ENCODE measurements at regions not wholly inside any gene's neighbourhood (a gene's known extent, or its start where the extent isn't known, plus 50 kb on each side); places are given as distances from the start of the nearest gene placed in this dataset.

- Histone ChIP-seq H2AFZ (ENCODE audit: low read length) (no peak overlapping the region), H3K4ac (ENCODE audit: low read depth, low read length) (no peak overlapping the region), H2BK15ac (ENCODE audit: low read depth, low read length) (no peak overlapping the region), H3K79me1 (ENCODE audit: insufficient read depth, low read depth, low read length, poor library complexity, severe bottlenecking) (no peaks in the 10 kb centered on the region), H4K8ac (replicated peaks; ENCODE audit: insufficient read length, low read depth, low read length) (no peak overlapping the region), H3K18ac (ENCODE audit: insufficient read length, low read depth, low read length) (no peak overlapping the region), H2BK5ac (ENCODE audit: insufficient read length, low read length) (no peak overlapping the region), H3K27ac (ENCODE audit: insufficient read length, low read depth, low read length) (no peak overlapping the region), H3K23ac (ENCODE audit: insufficient read length, low read depth, low read length) (no peak overlapping the region), H4K91ac (ENCODE audit: insufficient read length, low read depth, low read length) (no peak overlapping the region), H3K4me2 (ENCODE audit: insufficient read depth, insufficient read length, low read length) (no peak overlapping the region), H2BK120ac (ENCODE audit: low read depth, low read length, poor library complexity, severe bottlenecking) (no peak overlapping the region), H4K5ac (ENCODE audit: insufficient read length, low read depth, low read length) (no peak overlapping the region), H3K56ac (ENCODE audit: insufficient read length, low read depth, low read length) (no peak overlapping the region), H3K4me1 (ENCODE audit: insufficient read depth, low read length) (no peaks in the 10 kb centered on the region), H2AK5ac (ENCODE audit: insufficient read length, low read length) (no peak overlapping the region), H3K23me2 (ENCODE audit: insufficient read length, low read depth, low read length, poor library complexity, severe bottlenecking) (no peaks in the 10 kb centered on the region), H3K9me3 (ENCODE audit: control insufficient read depth, low read depth, low read length) (no peaks in the 10 kb centered on the region), H3K79me2 (ENCODE audit: insufficient read depth, low read length) (no peaks in the 10 kb centered on the region), H2BK20ac (ENCODE audit: low read depth, low read length, poor library complexity, severe bottlenecking) (no peak overlapping the region), H3K9ac (ENCODE audit: extremely low read depth, insufficient read length, low read length) (no peak overlapping the region), H3K14ac (ENCODE audit: insufficient read depth, low read length) (no peak overlapping the region), H3K27me3 (ENCODE audit: insufficient read depth, low read length) (no peaks in the 10 kb centered on the region), H3T11ph (ENCODE audit: low read length) (no peak overlapping the region), H4K20me1 (ENCODE audit: control insufficient read depth, insufficient read depth, insufficient read length) (no peaks in the 10 kb centered on the region), H2BK12ac (ENCODE audit: insufficient read length, low read depth, low read length) (no peak overlapping the region)
- no peak overlapping the region for H3K27ac Mint-ChIP-seq
- peaks cover 3 to 6% of the 10 kb centered on the region in 2 experiments; a peak in 2 of 4 replicates for H3K4me1 Mint-ChIP-seq
- no peaks in the 10 kb centered on the region for H3K27me3 Mint-ChIP-seq (ENCODE audit: low read depth)
- no peak overlapping the region for H3K4me3 Mint-ChIP-seq
- no peaks in the 10 kb centered on the region for H3K36me3 Mint-ChIP-seq (ENCODE audit: insufficient read depth in 1 of 3, low read depth in 3 of 3)
- no peaks in the 10 kb centered on the region for H3K9me3 Mint-ChIP-seq
- TF ChIP-seq CTCF (conservative IDR thresholded peaks at IDR 0.05), result no peak
- DNase-seq, result no peak
Measured at GRCh38 chr17:11105141-11105540, 135.9 kb upstream of the SHISA6 start.
